HEK293 (cell line): ENCODE measurements at regions not wholly inside any gene's neighbourhood (a gene's known extent, or its start where the extent isn't known, plus 50 kb on each side); places are given as distances from the start of the nearest gene placed in this dataset.

Experiments used
- CTCF ChIP-seq: fragments of 450-650 bp; formaldehyde crosslinking; IDR thresholded peaks from 2 replicates; pipeline ENCODE4 v1.5.1; 2016; ENCODE audit warnings: missing biosample characterization, missing genetic modification characterization
- MEIS1 ChIP-seq: sonication (generic); formaldehyde crosslinking; IDR thresholded peaks from 2 replicates; pipeline ENCODE4 v1.8.1; 2022; ENCODE audit warnings: missing genetic modification reagents, mild to moderate bottlenecking, borderline replicate concordance
- SCRT1 ChIP-seq: fragments of 450-650 bp; formaldehyde crosslinking; IDR thresholded peaks from 2 replicates; pipeline ENCODE4 v1.5.1; 2016; ENCODE audit warnings: missing biosample characterization, missing genetic modification characterization, borderline replicate concordance
- SETDB1 ChIP-seq: IDR thresholded peaks from one replicate; pipeline ENCODE4 v1.6.1; 2017; ENCODE audit warnings: mild to moderate bottlenecking, low read length, moderate library complexity, mixed read lengths; ENCODE audit not compliant: insufficient read length
- ZBTB44 ChIP-seq: fragments of 450-650 bp; IDR thresholded peaks from 2 replicates; pipeline ENCODE4 v1.5.1; 2018; ENCODE audit warnings: missing biosample characterization, mild to moderate bottlenecking, missing genetic modification characterization
- ZNF26 ChIP-seq: fragments of 450-650 bp; formaldehyde crosslinking; IDR thresholded peaks from 2 replicates; pipeline ENCODE4 v1.5.1; 2016; ENCODE audit warnings: missing biosample characterization, missing genetic modification characterization
- ZNF274 ChIP-seq, 2 experiments: fragments of 200-500 bp in 1 of 2; fragments of 450-650 bp in 1 of 2; sonication (Bioruptor generic) in 1 of 2; formaldehyde crosslinking in 1 of 2; IDR thresholded peaks; 2 replicates each; pipeline versions ENCODE4 v1.5.1 to v1.6.1; 2014 to 2016; ENCODE audit warnings: borderline replicate concordance in 1 of 2, inconsistent platforms in 1 of 2, low read length in 1 of 2, missing biosample characterization in 1 of 2, missing genetic modification characterization in 1 of 2
- ZNF423 ChIP-seq: fragments of 450-650 bp; formaldehyde crosslinking; IDR thresholded peaks from 2 replicates; pipeline ENCODE4 v1.5.1; 2016; ENCODE audit warnings: missing biosample characterization, missing genetic modification characterization
- ZNF514 ChIP-seq: fragments of 450-650 bp; formaldehyde crosslinking; IDR thresholded peaks from 2 replicates; pipeline ENCODE4 v1.5.1; 2016; ENCODE audit warnings: missing biosample characterization, missing genetic modification characterization
- ZNF670 ChIP-seq: fragments of 450-650 bp; formaldehyde crosslinking; IDR thresholded peaks from 2 replicates; pipeline ENCODE4 v1.5.1; 2016; ENCODE audit warnings: missing biosample characterization, missing genetic modification characterization, low read depth
- ZNF76 ChIP-seq: fragments of 450-650 bp; formaldehyde crosslinking; IDR thresholded peaks from 2 replicates; pipeline ENCODE4; 2016; ENCODE audit warnings: low read depth, missing biosample characterization, missing genetic modification characterization, borderline replicate concordance

- TF ChIP-seq MEIS1: no peak
- TF ChIP-seq ZNF423 (tag by site-specific recombination): no peak
- no peak for TF ChIP-seq CTCF (tag by site-specific recombination)
- TF ChIP-seq ZNF274 (IDR thresholded peaks at IDR 0.05; ENCODE audit: low read length): no peak
- no peak for TF ChIP-seq ZNF274 (tag by site-specific recombination; IDR thresholded peaks at IDR 0.05; ENCODE audit: borderline replicate concordance)
- TF ChIP-seq SCRT1 (tag by site-specific recombination): no peak
- no peak for TF ChIP-seq ZNF670
- no peak for TF ChIP-seq SETDB1
- no peak for TF ChIP-seq ZNF76
- TF ChIP-seq ZBTB44 (tag by site-specific recombination): no peak
- no peak for TF ChIP-seq ZNF26 (tag by site-specific recombination)
- no peak for TF ChIP-seq ZNF514 (tag by site-specific recombination)
Observed at GRCh38 chr1:218640173-218640572, 295.0 kb downstream of the TGFB2 start.
